OCI-LY3 (cell line): ENCODE measurements at regions not wholly inside any gene's neighbourhood (a gene's known extent, or its start where the extent isn't known, plus 50 kb on each side); places are given as distances from the start of the nearest gene placed in this dataset.

Experiments
- EZH2phosphoT487 ChIP-seq: fragments of 200-600 bp; shearing (Covaris generic); IDR thresholded peaks from 2 replicates; pipeline ENCODE4 v1.6.1; 2018; ENCODE audit warnings: antibody characterized with exemption, mixed run types, low read depth
- TF ChIP-seq, protein P1 (sequence below): fragments of 200-600, 300-600 bp; sonication (generic); IDR thresholded peaks from 2 replicates; pipeline ENCODE4 v1.5.1; 2014; ENCODE audit warnings: antibody characterized with exemption, low read length, low read depth

DNA sequence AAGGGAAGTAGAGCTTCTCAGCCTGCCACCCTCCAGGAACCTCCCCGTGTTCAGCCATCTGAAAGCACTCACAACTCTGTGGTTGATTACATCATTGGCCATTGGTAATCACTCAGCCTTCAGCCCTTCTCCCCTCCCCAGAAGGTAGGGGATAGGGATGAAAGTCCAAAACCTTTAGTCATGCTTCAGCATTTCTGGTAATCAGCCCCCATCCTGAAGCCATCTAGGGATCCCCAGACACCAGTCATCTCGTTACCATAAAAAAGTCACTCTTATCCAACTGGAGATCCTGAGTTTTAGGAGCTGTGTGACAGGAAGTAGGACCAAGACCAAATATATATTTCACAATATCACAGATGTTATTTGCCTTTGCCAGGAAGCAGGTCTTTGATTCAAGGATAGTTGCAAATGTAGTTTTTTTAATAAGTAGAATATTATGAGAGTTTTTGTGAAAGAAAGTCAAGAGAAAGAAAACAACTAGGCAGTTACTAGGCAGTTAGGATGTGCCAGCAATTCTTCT lies 364.6 kb upstream of the NOCT start:
- TF ChIP-seq, protein P1, sequence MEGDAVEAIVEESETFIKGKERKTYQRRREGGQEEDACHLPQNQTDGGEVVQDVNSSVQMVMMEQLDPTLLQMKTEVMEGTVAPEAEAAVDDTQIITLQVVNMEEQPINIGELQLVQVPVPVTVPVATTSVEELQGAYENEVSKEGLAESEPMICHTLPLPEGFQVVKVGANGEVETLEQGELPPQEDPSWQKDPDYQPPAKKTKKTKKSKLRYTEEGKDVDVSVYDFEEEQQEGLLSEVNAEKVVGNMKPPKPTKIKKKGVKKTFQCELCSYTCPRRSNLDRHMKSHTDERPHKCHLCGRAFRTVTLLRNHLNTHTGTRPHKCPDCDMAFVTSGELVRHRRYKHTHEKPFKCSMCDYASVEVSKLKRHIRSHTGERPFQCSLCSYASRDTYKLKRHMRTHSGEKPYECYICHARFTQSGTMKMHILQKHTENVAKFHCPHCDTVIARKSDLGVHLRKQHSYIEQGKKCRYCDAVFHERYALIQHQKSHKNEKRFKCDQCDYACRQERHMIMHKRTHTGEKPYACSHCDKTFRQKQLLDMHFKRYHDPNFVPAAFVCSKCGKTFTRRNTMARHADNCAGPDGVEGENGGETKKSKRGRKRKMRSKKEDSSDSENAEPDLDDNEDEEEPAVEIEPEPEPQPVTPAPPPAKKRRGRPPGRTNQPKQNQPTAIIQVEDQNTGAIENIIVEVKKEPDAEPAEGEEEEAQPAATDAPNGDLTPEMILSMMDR: no peak
- TF ChIP-seq EZH2phosphoT487: no peak
